Activated naive CD8-positive, alpha-beta T cell treated with anti-CD3 and anti-CD28 coated beads for 36 hours (primary cell): ENCODE measurements at regions not wholly inside any gene's neighbourhood (a gene's known extent, or its start where the extent isn't known, plus 50 kb on each side); places are given as distances from the start of the nearest gene placed in this dataset.
"Not testable (repeated sequence)": the region's sequence is repeated elsewhere in the genome, so short reads cannot be mapped to it uniquely, and the experiment has no call there.

Experiments used
- DNase-seq: peaks from one replicate; pipeline ENCODE4 v3.0.0; 2021
- H3K27ac Mint-ChIP-seq: one replicate; pipeline ENCODE4 v1.8.0; 2022; ENCODE audit warnings: mild to moderate bottlenecking, moderate library complexity, mixed read lengths
- H3K27me3 Mint-ChIP-seq: one replicate; pipeline ENCODE4 v1.8.0; 2022; ENCODE audit warnings: mild to moderate bottlenecking, mixed read lengths
- H3K36me3 Mint-ChIP-seq: one replicate; pipeline ENCODE4 v1.8.0; 2021; ENCODE audit warnings: mild to moderate bottlenecking, mixed read lengths
- H3K4me1 Mint-ChIP-seq: one replicate; pipeline ENCODE4 v1.8.0; 2021; ENCODE audit warnings: mixed read lengths
- H3K4me3 Mint-ChIP-seq: one replicate; pipeline ENCODE4 v1.8.0; 2022; ENCODE audit warnings: mild to moderate bottlenecking, moderate library complexity, mixed read lengths
- H3K9me3 Mint-ChIP-seq: one replicate; pipeline ENCODE4 v1.8.0; 2022; ENCODE audit warnings: mixed read lengths

DNA sequence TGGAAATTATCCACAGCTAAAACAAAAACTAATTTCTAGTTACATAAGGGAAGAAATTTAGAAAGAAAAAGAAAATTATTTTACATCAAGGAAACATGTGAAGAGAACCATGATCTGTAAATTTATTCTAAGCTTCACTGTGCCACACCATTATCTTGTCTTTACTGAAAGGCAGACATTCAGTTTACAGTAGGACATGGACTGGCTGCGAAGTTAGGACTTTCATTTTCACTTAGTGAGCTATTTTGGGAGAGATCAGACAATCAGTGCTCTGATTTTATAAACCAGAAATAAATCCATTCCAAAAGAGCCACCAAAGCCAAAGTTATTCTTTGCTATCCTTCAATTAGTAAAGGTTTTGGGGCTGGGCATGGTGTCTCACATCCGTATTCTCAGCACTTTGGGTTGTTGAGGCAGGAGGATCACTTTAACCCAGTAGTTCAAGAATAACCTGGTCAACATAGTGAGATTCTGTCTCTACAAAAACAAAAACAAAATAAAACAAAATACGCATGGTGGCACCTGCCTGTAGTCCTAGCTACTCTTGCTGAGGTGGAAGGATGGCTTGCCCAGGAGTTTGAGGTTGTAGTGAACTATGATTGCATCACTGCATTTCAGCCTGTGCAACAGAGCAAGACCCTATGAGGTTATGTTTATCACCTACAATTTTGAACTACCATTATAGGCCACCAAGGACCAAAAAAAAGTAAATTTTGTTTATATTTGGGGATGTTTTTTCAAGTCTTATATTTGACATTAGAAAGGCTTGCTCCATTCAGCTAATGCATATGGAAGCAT is 1084.8 kb upstream of the ATXN7L3B start:
- Mint-ChIP-seq H3K4me1 (no peaks in the 10 kb centered on the region), H3K27ac (no peak overlapping the region), H3K4me3 (no peak overlapping the region), H3K27me3 (no peaks in the 10 kb centered on the region), H3K36me3 (no peaks in the 10 kb centered on the region), H3K9me3 (no peaks in the 10 kb centered on the region)
- DNase-seq = no peak

DNA sequence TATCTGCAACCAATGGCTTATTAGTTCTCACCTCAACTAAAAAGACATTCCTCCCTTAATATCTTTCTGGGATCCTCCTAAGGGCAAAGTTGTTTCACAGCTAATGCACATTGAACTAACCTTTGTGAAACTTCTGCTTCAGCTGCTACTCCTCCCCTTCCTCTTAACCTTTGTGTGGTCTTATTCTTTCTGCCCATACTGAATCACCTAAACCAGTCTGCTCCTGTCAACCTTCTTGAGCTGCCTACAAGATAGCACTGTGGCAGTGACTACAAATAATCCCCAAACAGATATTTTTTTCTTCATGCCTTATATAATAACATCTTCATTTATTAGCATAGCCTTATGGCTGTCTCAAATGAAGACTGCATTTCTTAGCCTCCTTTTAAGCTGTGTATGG is 1077.4 kb upstream of the ATXN7L3B start:
- H3K4me3 Mint-ChIP-seq = no peak overlapping the region
- H3K27ac Mint-ChIP-seq = no peak overlapping the region
- H3K4me1 Mint-ChIP-seq = no peaks in the 10 kb centered on the region
- DNase-seq = no peak
- no peaks in the 10 kb centered on the region for H3K36me3 Mint-ChIP-seq
- H3K27me3 Mint-ChIP-seq = no peaks in the 10 kb centered on the region
- H3K9me3 Mint-ChIP-seq = peaks cover 4% of the 10 kb centered on the region

DNA sequence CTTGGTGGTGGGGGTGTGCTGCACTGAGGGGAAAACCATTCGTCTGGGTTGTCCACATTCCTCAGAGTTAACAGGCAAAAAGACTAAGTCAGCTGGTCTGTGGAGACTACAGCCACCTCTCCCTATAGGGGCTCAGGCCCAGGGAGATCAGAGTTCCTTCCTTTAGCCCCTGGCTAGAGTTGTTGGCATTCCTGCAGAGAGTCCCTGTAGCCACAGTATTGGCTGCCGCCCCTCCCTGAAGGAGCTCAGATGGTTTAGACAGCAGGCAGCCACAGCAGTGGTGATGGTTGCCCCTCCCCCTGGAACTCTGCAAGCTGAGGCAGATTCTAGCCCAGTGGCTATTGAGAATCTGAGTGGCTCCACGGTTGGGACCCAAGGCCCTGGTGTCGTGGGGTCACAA is 1072.5 kb upstream of the ATXN7L3B start:
- H3K4me3 Mint-ChIP-seq = no peak overlapping the region
- no peak overlapping the region for H3K27ac Mint-ChIP-seq
- no peaks in the 10 kb centered on the region for H3K36me3 Mint-ChIP-seq
- DNase-seq = no peak
- no peaks in the 10 kb centered on the region for H3K27me3 Mint-ChIP-seq
- no peaks in the 10 kb centered on the region for H3K4me1 Mint-ChIP-seq
- H3K9me3 Mint-ChIP-seq = peaks cover 5% of the 10 kb centered on the region

DNA sequence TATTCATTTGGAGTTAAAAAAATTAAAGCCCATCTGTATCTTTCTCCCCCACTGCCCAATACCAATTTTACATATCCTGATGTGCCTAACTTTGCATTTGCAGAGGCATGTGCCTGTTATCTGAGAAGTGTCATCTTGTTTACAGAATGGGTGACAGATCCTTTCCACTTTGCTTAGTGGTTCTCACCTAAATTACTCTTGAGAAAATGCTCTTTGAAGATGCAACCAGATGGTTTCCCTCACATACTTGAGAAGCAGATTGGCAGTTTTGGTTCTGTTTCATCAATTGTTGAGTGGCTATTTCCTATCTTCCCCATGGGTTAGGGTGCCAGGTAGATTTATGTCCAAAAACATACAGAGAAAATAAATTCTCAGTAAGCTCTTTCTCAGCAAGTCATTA is 1051.4 kb upstream of the ATXN7L3B start:
- peaks cover 12% of the 10 kb centered on the region for H3K9me3 Mint-ChIP-seq
- H3K4me1 Mint-ChIP-seq = no peaks in the 10 kb centered on the region
- no peak for DNase-seq
- H3K27ac Mint-ChIP-seq = no peak overlapping the region
- no peaks in the 10 kb centered on the region for H3K36me3 Mint-ChIP-seq
- H3K4me3 Mint-ChIP-seq = no peak overlapping the region
- no peaks in the 10 kb centered on the region for H3K27me3 Mint-ChIP-seq

DNA sequence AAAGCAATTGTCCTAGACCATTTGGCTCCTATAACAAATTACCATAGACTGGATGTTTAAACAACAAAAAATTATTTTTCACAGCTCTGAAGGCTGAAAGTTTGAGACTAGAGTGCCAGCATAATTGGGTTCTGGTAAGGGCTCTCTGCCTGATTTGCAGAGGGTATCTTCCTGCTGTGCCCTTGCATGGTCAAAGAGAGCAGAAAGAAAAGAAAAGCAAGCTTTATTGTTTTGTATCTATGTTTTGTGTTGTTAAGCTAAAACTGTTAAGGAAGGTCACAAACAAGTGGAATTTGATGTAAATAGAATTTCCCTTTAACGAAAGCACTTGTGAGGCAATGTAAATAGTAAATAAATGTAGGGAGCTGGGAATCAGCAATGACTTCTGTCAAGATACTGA is 1031.0 kb upstream of the ATXN7L3B start:
- Mint-ChIP-seq H3K27ac (no peak overlapping the region), H3K4me1 (no peaks in the 10 kb centered on the region), H3K36me3 (no peaks in the 10 kb centered on the region), H3K9me3 (peaks cover 6% of the 10 kb centered on the region), H3K27me3 (no peaks in the 10 kb centered on the region), H3K4me3 (no peak overlapping the region)
- no peak for DNase-seq

DNA sequence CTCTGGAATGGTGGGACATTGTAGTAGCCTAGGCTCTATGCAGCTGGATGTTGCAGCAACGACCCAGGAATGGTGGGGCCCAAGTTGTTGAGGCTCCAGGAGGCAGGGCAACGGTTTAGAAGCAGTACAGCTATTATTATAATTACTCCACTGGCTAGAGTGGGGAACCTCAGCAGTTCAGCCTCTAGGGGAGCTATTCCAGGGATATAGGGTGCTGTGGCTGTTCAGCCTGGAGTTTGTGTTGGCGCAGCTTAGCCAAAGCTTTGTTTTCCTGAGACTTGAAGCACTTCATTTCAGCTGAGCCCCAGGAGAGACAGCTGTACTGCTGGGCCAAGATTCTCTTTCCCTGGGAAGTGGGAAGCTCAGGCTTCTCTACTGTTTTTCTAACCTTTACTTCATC is 1023.0 kb upstream of the ATXN7L3B start:
- DNase-seq = no peak
- Mint-ChIP-seq H3K27ac (no peak overlapping the region), H3K4me1 (no peaks in the 10 kb centered on the region), H3K4me3 (no peak overlapping the region), H3K27me3 (no peaks in the 10 kb centered on the region), H3K9me3 (peaks cover 5% of the 10 kb centered on the region), H3K36me3 (no peaks in the 10 kb centered on the region)

DNA sequence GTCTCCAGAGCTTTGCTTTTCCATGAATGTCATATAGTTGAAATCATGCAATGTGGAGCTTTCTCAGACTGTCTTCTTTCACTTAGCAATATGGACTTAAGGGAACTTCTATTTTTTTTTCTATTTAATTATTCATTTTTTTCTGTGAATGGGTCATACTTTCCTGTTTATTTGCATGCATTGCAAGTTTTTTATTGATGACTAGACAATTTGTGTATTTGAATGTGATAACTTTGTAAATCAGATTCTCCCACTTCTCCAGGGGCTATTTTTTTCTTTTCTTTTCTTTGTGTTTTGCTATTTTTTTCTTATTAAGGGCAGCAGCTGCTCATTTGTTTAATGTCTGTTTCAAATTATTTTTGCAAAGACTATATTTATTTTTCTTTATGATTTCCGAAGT is 1019.8 kb upstream of the ATXN7L3B start:
- Mint-ChIP-seq H3K36me3 (no peaks in the 10 kb centered on the region), H3K9me3 (peaks cover 14% of the 10 kb centered on the region), H3K4me3 (no peak overlapping the region), H3K27me3 (no peaks in the 10 kb centered on the region), H3K27ac (no peak overlapping the region), H3K4me1 (no peaks in the 10 kb centered on the region)
- DNase-seq = no peak

DNA sequence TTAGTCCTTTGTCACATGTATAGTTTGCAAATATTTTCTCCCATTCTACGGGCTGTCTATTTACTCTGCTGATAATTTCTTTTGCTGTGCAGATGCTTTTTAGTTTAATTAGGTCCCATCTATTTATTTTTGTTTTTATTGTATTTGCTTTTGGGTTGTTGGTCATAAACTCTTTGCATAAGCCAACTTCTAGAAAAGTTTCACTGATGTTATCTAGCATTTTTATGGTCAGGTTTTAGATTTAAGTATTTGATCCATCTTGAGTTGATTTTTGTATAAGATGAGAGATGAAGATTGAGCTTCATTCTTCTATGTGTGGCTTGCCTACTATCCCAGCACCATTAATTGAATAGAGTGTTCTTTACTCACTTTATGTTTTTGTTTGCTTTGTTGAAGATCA is 1008.4 kb upstream of the ATXN7L3B start:
- no peak overlapping the region for H3K4me3 Mint-ChIP-seq
- H3K27ac Mint-ChIP-seq = no peak overlapping the region
- H3K4me1 Mint-ChIP-seq = no peaks in the 10 kb centered on the region

DNA sequence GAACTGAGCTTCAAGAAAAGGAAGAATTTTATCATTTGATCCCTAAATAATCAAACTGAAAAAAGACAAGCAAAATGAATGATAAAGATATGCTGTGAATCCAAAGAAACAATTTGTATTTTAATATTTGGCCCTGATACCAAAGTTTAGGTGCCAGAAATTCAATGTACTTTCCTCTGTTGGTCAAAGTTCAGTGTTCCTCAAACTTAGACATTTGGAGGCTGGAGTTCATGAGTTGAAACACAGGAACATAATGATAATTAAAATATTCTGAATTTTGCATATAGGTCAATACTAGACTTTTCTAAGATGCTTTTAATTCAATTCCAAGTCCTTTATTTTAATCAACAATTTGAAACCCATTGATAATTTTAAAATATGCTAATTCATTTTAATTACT is 1007.7 kb upstream of the ATXN7L3B start:
- no peaks in the 10 kb centered on the region for H3K4me1 Mint-ChIP-seq
- DNase-seq = no peak
- H3K27me3 Mint-ChIP-seq = no peaks in the 10 kb centered on the region
- no peak overlapping the region for H3K27ac Mint-ChIP-seq
- no peak overlapping the region for H3K4me3 Mint-ChIP-seq
- peaks cover 4% of the 10 kb centered on the region for H3K9me3 Mint-ChIP-seq
- H3K36me3 Mint-ChIP-seq = no peaks in the 10 kb centered on the region

More for the DNA sequence above, 1008.4 kb upstream of the ATXN7L3B start:
- Mint-ChIP-seq H3K9me3 (peaks cover 2% of the 10 kb centered on the region), H3K27me3 (no peaks in the 10 kb centered on the region), H3K36me3 (no peaks in the 10 kb centered on the region)
- DNase-seq = no peak

DNA sequence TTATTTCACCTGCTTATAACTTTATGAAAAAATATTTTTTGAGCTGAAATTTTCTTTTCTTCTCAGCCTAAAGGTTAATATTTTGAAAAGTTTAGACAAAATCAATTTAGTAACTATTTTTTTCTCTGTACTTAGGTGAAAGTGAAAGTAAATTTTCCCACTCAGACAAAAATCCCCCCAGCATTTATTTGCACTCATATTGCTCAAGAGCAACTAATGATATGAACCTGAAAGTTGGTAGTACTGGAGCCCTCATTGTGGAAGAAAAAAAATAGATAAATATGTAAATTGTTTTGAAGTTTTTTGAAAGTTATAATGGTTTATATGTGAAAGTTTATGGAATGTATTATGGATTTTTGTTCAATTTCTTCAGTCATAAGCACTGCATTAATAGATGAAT is 1005.9 kb upstream of the ATXN7L3B start:
- no peaks in the 10 kb centered on the region for H3K27me3 Mint-ChIP-seq
- H3K36me3 Mint-ChIP-seq = no peaks in the 10 kb centered on the region
- no peaks in the 10 kb centered on the region for H3K4me1 Mint-ChIP-seq
- peaks cover 4% of the 10 kb centered on the region for H3K9me3 Mint-ChIP-seq
- H3K27ac Mint-ChIP-seq = no peak overlapping the region
- H3K4me3 Mint-ChIP-seq = no peak overlapping the region
- no peak for DNase-seq

DNA sequence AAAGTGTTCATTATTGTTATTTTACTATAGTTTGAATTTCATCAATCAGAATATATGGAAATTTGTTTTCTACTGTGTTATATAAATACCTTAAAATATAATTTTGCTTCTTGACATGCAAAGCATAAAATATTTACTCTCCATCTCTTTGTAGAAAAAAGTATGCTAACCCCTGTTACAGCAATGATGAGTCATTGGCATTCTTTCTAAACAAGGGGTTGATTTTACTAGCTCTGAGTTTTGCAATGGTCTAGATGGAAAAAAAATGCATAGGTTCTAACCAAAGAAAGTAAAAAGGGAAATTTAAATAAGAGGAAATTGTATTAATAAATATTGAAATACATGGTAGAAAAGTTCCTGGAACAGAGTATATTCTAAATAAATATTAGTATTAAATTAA is 990.2 kb upstream of the ATXN7L3B start:
- Mint-ChIP-seq H3K27me3 (no peaks in the 10 kb centered on the region), H3K9me3 (peaks cover 3% of the 10 kb centered on the region), H3K36me3 (no peaks in the 10 kb centered on the region), H3K4me3 (no peak overlapping the region), H3K27ac (no peak overlapping the region), H3K4me1 (no peaks in the 10 kb centered on the region)
- no peak for DNase-seq

DNA sequence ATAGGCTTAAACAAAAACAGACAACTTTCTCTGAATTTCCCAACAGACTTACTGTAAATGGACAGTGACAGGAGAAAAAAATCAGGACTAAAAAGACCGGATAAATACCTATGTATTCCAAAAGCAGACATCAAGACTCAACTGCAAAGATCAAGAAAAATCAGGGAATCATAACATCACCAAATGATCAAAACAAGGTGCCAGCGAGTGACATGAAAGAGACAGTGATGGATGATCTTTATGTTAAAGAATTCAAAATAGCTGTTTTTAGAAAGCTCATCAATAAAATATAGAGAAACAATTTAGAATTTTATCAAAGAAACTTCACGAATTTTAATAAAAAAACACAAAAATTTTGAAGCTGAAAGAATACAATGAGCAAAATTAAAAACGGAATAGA is 952.5 kb upstream of the ATXN7L3B start:
- H3K9me3 Mint-ChIP-seq = peaks cover 10% of the 10 kb centered on the region

DNA sequence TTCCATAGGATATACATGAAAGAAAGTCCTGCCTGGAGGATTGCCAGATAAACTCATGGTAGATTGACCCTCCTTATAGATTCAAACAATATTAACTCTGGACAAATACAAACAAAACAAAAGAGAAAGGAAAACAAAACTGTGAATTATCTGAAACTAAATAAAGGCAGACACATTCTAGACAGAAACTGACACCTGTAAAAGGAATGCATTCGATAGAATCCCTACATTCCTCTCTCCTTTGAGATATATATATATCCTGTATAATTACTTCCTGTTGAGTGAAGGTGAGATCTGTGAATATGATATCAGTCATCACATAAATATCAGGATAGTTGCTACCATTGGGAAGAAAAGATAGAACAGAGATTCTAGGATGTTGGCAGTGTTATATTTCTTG is 948.4 kb upstream of the ATXN7L3B start:
- H3K4me1 Mint-ChIP-seq = no peaks in the 10 kb centered on the region
- H3K4me3 Mint-ChIP-seq = no peak overlapping the region
- no peaks in the 10 kb centered on the region for H3K27me3 Mint-ChIP-seq
- H3K9me3 Mint-ChIP-seq = peaks cover 10% of the 10 kb centered on the region
- no peak overlapping the region for H3K27ac Mint-ChIP-seq
- DNase-seq = no peak
- no peaks in the 10 kb centered on the region for H3K36me3 Mint-ChIP-seq

More for the DNA sequence above, 952.5 kb upstream of the ATXN7L3B start:
- H3K27ac Mint-ChIP-seq = no peak overlapping the region
- no peak for DNase-seq
- H3K4me3 Mint-ChIP-seq = no peak overlapping the region
- no peaks in the 10 kb centered on the region for H3K4me1 Mint-ChIP-seq
- H3K27me3 Mint-ChIP-seq = no peaks in the 10 kb centered on the region
- no peaks in the 10 kb centered on the region for H3K36me3 Mint-ChIP-seq

DNA sequence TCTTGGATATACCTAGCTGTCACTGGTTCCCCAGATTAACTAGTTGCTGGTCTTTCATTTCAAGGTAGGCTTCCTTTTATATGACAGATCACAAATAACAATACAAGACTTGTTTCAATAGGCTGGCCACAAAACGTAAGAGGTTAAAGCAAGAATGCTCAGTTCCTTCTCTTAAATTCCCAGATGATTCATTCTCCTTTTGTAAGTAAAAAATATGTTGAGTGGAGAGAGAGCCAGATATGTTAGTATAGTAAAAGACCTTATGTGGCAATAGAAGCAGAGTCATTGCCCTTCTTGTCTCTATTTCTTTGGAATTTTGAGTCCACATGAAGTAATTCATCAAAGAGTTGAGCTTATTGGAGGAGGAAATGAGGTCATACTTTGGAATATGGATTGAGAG is 939.0 kb upstream of the ATXN7L3B start:
- H3K4me3 Mint-ChIP-seq = no peak overlapping the region
- H3K27ac Mint-ChIP-seq = no peak overlapping the region
- no peaks in the 10 kb centered on the region for H3K27me3 Mint-ChIP-seq
- no peak for DNase-seq
- H3K9me3 Mint-ChIP-seq = no peaks in the 10 kb centered on the region
- no peaks in the 10 kb centered on the region for H3K4me1 Mint-ChIP-seq
- H3K36me3 Mint-ChIP-seq = no peaks in the 10 kb centered on the region

DNA sequence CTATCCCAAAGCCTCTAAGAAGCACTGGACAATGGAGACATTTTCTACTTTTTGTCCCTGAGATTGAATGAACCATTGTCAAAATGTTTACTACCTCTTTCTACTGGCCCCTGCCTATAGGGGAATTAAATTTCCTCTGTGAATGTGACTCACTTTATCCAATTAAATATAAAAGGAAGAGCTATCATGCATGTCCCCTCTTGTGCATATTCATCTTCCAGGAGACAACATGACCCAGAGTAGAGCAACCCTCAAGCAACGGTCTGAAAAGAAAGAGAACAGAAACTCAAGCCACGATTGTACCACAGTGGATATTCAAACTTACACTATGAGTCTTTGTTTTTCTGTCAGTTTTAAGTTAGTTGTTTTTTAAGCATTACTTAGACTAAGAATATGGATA is 938.4 kb upstream of the ATXN7L3B start:
- no peak overlapping the region for H3K27ac Mint-ChIP-seq
- no peaks in the 10 kb centered on the region for H3K27me3 Mint-ChIP-seq
- H3K36me3 Mint-ChIP-seq = no peaks in the 10 kb centered on the region
- no peaks in the 10 kb centered on the region for H3K4me1 Mint-ChIP-seq
- no peak for DNase-seq
- H3K4me3 Mint-ChIP-seq = no peak overlapping the region
- H3K9me3 Mint-ChIP-seq = no peaks in the 10 kb centered on the region

DNA sequence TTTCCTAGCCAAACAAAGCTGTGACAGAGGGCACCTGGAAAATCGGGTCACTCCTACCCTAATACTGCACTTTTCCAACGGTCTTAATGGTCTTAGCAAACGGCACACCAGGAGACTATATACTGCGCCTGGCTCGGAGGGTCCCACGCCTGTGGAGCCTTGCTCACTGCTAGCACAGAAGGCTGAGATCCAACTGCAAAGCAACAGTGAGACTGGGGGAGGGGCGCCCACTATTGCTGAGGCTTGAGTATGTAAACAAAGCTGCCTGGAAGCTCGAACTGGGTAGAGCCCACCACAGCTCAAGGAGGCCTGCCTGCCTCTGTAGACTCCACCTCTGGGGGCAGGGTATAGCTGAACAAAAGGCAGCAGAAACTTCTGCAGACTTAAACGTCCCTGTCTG is 931.7 kb upstream of the ATXN7L3B start:
- H3K4me3 Mint-ChIP-seq, DNase-seq, H3K4me1 Mint-ChIP-seq, H3K36me3 Mint-ChIP-seq, H3K27ac Mint-ChIP-seq, H3K27me3 Mint-ChIP-seq: not testable (repeated sequence)
- H3K9me3 Mint-ChIP-seq = peaks cover 14% of the 10 kb centered on the region
